HG03565 (cell line): ENCODE measurements at regions not wholly inside any gene's neighbourhood (a gene's known extent, or its start where the extent isn't known, plus 50 kb on each side); places are given as distances from the start of the nearest gene placed in this dataset.
"Not testable (repeated sequence)": the region's sequence is repeated elsewhere in the genome, so short reads cannot be mapped to it uniquely, and the experiment has no call there.

Experiments
- ATAC-seq: cut with Tn5 transposase; IDR thresholded peaks from one replicate; pipeline ENCODE4 v1.9.1; 2021; ENCODE audit warnings: mild to moderate bottlenecking, moderate library complexity; ENCODE audit not compliant: unreplicated experiment

DNA sequence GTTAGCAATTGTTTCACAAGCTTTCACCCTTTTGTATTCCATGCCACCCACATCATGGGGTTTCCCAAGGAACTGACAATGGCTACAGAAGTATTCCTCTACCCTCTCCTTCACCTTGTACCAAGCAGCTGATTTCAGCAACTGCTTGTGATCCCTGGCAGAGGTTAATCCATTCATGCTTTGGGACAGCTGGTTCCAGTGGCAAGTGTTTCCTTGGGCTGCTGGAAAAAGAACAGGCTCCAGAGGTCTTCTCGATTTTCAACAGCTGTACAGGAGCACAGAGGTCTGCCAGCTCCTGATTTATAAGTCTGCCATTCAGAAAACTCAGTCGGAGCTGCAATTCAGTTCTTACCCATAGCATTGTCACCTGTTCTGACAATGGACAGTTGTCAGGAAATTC lies 239.2 kb upstream of the CWC22 start:
- ATAC-seq: no peak

DNA sequence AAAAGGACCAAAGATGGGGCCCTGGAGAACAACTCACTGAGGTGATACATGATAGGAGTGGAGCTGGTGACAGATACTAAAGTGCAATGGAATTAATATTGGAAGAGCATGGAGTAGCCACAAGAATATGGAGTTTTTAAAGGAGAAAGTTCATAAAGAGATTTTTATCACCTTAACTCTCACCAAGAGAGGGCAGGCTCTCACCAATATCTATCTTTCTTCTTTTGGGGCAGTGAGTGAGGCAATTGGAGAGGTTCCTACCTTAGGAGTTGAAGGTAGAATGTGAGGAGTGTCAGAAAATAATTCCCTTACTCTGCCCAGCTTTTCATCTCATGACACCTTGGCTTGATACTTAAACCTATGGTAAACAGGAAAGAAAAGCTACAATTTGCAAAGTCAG lies 233.7 kb upstream of the CWC22 start:
- ATAC-seq: no peak

DNA sequence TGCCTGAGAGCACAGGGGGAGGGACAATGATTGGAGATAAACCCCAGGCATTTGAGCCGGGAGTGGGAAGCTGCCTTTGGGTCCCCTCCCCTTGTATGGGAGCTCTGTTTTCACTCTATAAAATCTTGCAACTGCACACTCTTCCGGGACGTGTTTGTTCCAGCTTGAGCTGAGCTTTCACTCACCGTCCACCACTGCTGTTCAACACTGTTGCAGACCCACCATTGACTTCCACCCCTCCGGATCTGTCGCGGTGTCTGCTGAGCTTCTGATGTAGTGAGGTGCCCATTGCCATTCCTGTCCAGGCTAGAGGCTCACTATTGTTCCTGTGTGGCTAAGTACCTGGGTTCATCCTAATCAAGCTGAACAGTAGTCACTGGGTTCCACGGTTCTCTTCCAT lies 231.6 kb upstream of the CWC22 start:
- no peak for ATAC-seq

DNA sequence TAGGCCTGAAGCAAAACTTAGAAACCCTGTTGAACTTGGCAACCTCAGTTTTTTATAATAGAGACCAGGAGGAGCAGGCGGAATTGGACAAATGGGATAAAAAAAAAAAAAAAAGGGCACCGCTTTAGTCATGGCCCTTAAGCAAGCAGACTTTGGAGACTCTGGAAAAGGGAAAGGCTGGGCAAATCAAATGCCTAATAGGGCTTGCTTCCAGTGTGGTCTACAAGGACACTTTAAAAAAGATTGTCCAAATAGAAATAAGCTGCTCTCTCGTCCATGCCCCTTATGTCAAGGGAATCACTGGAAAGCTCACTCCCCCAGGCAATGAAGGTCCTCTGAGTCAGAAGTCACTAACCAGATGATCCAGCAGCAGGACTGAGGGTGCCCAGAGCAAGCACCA lies 229.0 kb upstream of the CWC22 start:
- not testable (repeated sequence) for ATAC-seq

DNA sequence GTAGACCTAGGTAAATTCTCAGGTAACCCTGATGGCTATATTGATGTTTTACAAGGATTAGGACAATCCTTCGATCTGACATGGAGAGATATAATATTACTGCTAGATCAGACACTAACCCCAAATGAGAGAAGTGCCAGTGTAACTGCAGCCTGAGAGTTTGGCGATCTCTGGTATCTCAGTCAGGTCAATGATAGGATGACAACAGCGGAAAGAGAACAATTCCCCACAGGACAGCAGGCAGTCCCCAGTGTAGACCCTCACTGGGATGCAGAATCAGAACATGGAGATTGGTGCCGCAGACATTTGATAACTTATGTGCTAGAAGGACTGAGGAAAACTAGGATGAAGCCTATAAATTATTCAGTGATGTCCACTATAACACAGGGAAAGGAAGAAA lies 228.4 kb upstream of the CWC22 start:
- ATAC-seq: not testable (repeated sequence)

DNA sequence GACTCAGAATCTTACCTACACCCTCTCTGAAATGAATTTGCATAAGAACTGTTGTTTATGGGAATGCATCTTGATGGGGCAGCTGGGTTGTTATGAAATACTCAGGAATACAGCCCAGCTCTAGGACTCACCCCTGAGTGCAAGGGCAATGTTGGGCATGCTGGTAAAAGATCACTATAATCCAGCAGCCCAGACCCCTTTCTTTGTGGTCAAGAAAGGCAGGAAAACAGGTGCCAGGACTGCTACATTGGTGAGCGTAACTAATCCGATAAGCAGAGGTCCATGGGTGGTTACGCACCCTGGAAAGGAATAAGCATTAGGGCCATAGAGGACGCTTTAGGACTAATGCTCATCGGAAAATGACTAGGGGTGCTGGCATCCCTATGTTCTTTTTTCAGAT lies 227.9 kb upstream of the CWC22 start:
- not testable (repeated sequence) for ATAC-seq

DNA sequence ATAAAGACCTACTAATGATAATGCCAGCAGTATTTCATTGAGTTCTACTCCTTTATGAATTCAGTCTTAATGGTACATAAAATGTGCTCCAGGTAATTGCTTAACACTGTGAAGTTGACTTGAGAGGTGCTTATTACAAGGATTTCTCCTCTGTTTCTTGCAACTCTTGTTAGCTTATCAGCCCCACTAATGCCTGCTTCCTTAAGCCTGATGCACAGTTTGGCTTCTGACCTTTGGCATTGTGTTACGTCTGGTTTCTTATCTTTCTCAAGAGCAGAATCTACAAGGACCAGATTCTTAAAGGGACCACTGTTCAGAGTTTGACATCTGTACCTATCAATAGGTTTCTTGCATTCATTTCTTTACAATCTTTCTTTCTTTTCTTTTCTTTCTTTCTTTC lies 223.9 kb upstream of the CWC22 start:
- no peak for ATAC-seq

DNA sequence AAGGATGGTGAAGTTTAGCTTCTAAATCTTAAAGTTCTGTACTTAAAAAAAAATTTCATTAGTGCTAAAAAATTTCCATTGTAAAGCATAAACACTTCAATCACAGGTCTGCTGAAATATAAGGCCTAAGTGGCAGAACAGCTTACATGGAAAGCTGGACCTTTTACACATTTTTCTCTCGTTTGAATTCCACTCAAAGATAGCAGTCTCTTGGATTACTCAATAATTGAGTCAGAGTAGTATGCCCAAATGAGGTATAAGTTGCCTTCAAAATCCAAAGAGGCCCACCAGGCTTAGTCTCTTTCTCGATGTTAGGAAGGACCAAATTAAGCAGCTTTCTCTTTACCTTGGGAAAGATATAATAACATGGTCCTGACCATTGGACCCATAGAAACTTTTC lies 220.4 kb upstream of the CWC22 start:
- ATAC-seq: no peak

DNA sequence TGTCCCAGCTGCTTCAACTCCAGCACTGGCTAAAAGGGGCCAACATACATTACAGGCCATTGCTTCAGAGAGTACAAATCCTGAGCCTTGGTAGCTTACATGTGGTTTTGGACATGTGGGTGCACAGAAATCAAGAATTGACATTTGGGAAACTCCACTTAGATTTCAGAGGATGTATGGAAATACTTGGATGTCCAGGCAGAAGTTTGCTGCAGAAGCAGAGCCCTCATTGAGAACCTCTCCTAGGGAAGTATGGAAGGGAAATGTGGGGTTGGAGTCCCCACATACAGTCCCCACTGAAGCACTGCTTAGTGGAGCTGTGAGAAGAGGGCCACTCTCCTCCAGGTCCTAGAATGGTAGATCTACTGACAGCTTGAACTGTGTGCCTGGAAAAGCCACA lies 218.0 kb upstream of the CWC22 start:
- ATAC-seq: no peak

DNA sequence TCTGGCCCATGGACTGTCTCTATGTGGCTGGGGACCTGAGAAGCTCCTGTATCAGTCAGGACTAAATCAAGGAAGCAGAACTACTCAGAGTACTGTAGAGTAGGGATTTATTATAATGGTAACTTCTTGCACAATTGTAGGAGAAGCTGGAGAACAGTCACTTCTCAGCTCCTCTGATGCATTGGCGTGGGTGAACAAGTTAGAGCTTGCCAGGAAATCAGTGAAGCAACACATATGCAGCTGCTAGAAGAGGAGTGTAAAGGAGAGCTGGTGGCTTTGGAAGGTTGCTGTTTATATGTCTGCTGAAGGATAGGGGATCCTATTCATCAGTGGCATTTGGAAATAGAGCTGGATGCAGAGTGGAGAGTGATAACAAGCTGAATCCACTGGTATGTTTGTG lies 215.5 kb upstream of the CWC22 start:
- ATAC-seq: no peak

DNA sequence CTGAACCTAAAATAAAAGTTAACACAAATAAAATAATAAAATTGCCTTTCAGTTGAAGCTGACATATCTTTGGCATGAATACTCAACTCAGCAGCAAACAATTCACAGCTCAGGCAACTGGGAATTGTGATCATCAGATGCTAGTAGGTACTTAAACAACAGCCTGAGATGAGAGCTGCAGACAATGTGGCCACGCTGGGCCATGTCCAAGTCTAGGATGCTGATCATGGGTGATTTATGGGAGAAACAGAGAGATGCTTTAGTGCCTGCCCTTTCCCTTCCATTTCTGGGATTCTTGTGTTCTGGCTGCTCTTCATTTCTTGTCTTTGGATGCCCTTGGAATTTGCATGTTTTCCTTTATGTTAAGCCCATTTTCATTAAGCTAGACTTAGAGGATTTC lies 212.4 kb upstream of the CWC22 start:
- no peak for ATAC-seq

DNA sequence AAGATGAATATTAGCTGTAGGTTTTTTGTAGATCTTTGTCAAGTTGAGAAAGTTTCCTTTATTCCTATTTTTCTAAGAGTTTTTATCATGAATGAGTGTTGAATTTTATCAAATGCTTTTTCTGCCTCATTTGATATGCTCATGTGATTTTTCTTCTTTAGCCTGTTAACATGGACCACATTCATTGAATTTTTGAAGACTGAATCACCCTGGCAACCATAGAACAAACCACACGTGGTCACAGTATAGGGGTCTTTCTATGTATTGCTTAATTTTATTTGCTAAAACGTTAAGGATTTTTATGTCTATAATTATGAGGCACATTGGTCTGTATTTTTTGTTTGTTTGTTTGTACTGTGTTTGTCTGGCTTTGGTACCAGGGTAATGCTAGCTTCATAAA lies 201.7 kb upstream of the CWC22 start:
- ATAC-seq: no peak

DNA sequence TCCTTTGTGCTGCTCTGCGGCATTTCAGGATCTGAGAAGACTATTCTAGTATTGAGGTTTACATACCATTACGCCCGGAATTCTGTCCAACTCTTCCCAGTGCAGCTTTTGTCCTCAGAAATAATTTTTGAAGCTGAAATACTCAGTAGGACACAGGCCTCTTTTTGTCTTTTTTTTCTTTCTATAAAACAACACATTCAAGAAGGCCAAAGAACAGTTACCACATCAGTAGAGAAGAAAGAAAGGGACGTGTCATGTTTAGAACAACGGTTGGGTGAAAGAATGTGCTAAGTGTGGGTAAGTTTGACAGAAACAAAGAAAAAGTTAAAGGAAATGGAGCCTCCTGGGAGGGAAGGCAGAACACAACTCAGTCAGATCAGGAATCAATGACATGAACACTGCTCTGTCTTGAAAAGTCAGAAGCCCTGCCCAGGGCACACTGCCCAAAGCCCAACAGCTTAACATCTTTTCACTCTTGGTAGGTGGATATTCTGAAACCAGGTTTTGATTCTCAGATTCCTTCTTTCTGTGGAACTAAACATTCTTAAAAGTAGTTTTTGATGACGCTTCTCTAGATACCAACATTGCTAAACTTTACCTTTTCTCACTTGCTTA lies 198.6 kb upstream of the CWC22 start:
- no peak for ATAC-seq

DNA sequence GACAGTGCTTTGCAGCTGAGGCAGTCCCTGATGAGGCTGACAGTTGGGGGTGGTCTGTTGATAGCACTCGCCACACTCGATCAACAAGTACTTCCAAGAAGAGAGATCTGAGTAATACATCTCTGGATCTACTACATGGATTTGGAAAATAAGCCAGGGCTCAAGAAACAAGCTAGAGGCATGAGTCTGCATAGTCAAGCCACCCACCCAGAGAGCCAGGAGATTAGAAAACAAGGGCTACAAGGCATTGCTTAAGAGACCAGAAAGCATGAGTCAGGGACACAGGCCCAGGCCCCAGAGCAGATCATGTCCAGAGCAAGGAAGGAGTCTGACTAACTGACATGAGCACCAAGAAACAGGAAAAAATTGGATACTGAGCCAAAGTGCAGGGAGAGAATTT lies 196.9 kb upstream of the CWC22 start:
- no peak for ATAC-seq

DNA sequence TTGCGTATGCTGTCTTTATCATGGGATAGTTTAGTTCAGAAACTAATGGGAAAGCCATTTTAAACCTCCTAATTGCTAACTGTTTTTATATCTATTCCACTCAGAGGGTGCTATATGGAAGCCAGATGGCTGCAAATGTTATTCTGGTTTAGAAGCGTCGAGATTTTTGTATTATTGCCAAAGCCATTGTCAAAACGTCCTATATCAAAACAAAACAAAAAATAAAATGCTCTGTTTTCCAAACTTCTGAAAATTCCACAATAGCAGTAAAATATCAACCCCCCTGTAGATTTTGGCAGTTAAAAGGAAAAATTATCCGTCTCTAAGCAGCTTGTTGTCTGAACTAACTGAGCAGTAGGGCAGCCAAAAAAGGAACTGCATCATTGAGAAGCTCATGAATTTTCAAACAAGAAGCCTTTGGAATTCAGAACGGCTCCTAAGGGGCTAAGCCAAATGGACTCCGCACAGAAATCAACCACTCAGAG lies 195.4 kb upstream of the CWC22 start:
- ATAC-seq: no peak

DNA sequence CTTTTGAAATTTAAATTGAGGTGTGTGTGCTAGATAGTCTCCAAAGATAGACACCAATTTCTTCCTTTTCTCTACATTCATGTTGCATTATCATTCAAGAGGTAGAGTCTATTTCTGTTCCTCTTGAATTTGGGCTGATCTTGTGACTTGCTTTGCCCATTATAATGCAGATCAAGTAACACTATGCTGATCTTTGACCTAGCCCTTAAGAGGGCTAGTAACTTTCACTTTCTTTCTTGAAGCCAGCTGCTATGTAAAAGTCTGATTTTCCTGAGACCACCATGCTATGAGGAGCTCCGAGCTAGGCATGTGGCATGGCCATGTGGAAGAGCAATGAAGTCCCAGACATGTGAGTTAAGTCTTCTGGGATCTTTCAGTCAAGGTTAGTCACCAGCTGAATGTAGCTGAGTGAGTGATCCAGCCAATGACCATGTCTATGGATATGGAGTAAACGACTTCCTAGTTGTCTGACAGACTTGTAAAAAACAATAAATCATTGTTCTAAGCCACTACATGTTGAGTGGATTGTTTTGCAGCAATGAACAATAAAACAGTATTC lies 189.4 kb upstream of the CWC22 start:
- no peak for ATAC-seq

DNA sequence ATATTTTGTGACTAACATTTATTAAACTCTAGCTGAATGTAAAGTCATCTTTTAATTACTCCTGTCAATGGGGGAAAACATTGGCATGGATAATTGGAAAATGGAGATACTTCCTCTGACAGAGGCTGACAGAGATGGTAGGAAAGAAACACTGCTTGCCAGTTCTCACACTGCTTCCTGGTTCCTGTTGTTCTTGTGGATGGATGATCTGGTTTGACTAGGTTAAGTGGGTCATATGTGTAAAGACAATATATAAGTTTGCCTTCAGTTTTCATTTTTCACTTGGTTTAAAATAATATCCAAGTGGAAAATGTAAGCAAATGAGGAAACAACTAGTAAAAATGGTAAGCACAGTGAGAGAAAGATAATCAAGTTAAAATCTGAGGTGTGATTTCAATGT lies 188.8 kb upstream of the CWC22 start:
- no peak for ATAC-seq

DNA sequence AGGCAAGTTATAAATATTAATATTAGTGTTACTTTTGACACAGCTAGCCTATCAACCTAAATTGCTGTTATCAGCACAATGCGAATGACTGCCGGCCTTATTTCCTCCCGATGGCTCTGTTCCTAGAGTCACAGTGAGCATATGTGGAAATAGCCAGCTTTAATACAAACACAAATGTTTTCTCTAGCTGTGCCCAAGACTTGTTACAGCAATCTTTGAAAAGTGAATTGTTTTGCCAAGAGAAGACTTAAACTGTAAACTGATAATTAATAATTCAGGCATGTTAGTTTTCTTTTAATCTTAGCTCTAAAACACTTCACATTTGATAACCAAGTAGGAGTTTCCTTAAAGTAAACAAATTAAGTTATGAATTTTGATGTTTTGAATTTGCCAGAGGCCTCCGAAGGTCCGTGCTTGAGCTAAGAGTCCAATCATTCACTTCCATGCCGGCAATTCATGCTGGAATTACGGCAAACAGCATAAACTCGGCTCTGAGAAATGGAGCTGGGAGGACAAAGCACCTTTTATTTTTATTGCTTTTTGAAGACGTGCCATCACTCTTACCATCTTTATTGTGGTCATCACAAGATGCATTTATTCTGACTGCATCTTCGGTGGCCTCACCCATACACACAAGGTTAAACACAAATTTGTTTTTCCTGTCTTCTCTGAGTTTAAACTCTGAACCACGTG lies 184.5 kb upstream of the CWC22 start:
- ATAC-seq: no peak

DNA sequence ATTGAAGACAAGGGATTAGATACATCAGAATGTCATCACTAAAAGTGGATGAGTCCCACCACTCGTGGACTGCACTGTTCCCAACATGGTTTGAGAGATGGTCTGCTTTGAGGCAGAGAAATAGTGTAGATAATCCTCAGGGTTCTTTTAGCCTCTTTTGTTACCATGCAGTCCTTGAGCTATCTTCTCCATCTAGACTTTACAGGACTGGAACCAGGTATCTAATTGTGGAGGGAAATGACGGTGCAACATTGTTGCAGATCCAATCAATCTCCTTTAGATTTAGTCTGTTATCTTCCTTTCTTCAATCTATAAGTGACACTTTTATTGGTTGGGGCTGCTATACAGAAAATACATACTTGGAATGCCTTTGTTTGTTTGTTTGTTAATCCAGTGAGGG lies 183.8 kb upstream of the CWC22 start:
- no peak for ATAC-seq

DNA sequence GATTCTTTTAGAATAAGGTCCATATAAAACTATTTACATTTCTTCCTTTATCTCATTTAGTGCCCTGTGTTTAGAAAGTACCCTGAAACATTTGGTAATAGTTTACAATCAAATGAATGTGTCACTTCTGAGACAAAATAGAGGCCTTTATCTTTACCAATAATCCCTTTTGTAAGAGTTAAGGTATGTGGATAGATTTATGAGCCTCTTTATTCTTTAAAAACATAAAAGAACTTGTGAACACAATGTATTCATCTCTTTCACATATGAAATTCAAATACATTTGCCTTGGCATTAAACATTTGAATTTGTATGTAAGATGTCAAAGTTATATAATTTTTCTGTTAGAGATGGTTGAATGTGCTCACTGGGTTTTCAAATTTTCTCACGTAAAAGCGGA lies 180.5 kb upstream of the CWC22 start:
- no peak for ATAC-seq

DNA sequence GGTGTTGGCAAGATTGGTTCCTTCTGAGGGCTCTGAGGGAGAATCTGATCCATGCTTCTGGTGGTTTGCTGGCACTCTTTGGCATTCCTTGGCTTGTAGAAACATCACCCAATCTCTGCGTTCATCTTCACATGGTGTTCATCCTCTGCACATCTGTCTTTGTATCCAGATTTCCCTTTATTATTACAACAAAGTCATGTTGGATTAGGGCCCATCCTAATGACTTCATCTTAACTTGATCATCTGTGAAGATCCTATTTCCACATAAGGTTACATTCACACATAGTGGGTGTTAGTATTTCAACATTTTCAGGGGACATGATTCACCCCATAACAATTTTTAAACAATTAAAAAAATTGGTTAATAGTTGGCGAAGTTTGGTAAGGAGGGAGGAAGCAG lies 177.4 kb upstream of the CWC22 start:
- ATAC-seq: no peak

DNA sequence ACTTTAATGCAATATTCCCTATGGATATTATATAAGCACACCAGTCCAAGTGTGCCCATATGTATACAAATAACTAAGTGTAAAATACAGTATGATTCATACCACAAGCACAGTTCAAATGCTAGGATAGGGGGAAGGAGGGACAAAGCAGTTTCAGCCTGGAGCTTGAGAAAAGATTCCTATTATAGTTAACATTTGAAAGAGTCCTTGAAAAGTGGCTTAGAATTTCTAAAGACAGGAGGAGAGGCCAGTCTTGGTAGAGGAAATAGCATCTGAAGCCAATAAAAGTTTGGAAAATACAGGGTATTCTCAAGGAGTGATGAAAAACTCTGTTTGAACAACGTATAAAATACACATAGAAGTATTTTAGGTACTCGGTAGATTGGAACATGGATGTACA lies 173.4 kb upstream of the CWC22 start:
- no peak for ATAC-seq

DNA sequence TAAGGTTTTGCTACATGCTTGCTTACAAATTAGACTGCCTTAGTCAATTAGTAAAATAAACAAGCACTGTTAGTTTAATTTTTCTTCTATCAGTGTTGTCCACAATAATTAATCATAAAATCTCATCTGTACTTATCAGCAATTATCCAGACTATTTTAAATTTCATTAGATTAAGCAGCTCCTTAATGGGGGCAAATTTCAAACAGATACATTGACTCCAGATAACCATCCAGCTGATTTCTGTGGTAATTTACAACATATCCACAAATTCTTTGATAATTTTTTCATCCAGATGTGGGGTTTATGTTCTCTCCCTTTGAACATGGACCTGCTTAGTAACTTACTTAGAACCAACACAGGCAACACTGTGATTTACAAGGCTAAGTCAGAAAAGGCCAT lies 170.4 kb upstream of the CWC22 start:
- ATAC-seq: no peak
